Fibroblast of skin of right quadriceps (primary cell): ENCODE measurements at regions not wholly inside any gene's neighbourhood (a gene's known extent, or its start where the extent isn't known, plus 50 kb on each side); places are given as distances from the start of the nearest gene placed in this dataset.

Experiments
- DNase-seq: peaks from one replicate; pipeline ENCODE4 v3.0.0-alpha.2; 2013

DNA sequence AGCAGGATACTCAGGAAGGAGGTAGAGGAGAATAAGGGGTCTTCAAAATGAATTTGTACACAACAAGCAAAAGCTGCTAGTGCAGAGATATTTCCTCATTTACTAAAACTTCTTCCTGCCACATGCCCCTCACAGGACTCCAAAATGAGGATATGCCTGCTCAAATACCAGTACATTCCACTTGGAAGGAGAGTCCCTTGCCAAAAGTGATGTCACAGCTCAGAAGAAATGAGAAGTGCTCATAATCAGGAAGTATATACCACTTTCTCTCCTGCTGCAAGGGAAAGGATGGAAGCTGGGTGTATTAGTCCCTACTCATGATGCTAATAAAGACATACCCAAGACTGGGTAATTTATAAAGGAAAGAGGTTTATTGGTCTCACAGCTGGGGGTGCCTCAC is 87.7 kb upstream of the FSHR start:
- DNase-seq, result peak; percentile 68

DNA sequence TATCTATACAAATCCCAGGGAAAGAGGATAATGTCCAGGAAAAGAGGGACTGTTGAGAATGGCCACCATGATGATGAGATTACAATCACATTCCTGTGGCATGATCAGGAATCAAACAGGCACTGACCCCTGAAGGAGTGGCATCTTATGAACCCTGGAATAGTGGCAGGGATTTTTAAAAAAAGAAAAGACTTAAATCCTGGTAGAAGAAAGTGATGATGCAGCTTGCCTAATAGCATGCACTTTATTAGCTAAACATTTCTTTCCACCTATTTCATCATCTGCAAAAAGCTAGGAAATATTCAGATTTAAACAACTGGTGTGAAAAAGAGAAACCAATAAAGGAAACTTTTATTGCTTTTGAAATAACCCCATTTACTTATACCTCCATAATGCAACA is 87.2 kb upstream of the FSHR start:
- DNase-seq, result peak; percentile 63

DNA sequence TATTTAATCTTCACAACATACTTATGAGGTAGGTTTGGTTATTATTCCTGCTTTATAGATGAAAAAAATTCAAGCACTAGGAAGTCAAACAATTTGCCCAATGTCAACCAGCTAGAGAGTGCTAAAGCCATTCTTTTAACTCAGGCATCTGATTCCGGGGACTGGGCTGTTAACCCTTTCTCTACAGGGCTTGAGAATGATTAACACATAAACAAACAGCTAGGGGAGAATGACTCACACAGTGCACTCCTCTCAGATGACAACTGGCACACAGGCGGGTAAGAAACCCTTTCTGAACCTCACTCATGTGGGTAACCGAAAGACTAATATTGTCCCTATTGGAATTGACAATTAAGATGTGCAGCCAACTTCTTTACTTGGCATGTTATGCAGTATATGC is 86.3 kb upstream of the FSHR start:
- peak; percentile 46 for DNase-seq

DNA sequence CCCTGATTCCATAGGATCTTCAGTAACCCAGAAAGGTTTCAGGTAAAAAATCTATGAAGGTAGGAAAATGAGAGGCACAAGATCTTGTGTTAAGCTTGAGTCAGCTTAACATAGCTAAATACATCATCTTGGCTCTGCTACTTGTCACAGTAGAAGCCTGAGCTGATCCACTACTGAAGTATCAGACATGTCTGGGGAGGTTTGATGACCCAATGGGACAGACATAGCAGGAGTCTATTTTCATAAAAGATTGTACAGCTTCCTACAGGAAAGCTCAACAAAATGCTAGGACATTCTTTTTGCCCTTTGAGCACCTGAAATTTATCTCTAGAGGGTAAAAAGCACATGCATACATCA is 84.3 kb upstream of the FSHR start:
- no peak for DNase-seq

DNA sequence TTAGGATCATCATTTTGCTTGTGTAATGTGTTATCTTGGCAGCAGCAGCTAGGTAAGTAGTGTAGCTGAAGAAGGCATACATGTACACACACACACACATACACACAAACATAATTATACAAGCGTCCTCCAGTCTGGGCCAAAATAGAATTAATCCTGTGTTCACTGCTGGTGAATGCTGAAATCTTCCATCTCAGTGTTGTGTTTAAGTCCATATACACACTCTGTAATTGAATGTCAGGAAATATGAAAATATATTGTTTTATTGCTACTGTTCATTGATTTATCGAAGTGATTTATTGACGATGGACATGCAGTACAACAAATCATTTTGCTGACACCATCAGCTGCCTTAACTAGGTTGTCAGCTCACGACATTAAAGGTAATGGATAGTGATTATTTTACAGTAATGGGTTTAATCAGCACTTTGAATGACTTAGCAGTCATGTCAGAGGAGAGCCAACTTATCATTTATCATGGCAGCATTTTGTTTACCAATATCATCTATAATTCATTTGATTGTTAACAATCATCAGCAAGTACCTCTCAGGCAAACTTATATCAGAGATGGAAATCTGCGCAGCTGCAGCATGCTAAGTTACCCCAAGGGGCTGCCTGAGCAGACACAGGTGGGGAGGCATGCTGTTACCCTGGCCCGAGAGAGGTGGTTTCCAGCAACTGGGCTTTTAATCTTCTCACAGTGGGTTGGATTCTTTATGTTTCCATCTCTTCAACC is 83.7 kb upstream of the FSHR start:
- DNase-seq, result no peak

GRCh38 chr2:49236316-49236715 is 82.0 kb upstream of the FSHR start:
- no peak for DNase-seq

DNA sequence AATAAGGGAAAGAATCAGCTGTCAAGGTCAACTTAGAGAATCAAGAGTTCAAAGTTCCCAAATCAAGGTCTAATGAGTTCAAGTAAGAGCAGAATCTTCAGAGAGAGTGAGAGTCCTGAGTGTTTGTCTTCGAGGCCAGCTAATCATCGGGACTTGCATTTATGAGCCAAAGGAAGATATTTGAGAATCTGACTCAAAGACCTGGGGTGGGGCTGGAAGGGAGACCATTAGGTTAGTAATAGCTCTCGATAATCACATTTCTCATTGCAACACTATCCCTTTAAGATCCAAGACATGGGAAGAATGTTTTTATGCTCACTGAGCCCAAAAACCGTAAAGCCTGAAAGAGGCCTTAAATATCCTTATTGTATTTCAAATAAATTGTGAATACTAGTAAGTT is 72.0 kb upstream of the FSHR start:
- DNase-seq, result no peak

- peak; percentile 23 for DNase-seq
Measured at GRCh38 chr2:49225126-49225525, 70.8 kb upstream of the FSHR start.

DNA sequence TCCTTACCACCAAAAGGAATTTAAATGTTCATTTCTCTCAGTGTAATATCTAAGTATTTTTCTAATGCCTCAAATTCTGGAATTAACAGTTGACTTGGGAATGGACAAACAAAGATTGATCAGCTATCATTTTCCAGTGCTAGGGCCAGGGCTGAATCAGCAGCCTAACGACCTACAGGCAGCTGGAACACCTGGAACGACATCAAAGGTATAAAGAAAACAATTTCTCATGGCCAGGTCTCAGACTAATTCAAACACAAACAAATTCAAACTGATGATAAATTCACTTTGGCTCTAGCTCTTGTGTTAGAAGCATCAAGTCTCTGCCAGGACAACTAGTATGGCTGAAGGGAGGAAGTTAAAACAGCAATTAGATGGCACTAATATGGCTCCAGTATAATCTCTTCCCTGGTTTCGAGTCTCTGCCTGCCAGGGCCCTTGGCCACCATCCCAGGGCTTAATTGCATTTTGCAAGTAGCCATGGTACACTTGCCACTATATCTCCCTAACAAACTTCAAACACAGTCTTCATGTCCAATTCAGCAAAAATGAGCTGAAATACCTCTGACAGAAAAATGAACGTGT is 70.2 kb upstream of the FSHR start:
- DNase-seq, result no peak

DNA sequence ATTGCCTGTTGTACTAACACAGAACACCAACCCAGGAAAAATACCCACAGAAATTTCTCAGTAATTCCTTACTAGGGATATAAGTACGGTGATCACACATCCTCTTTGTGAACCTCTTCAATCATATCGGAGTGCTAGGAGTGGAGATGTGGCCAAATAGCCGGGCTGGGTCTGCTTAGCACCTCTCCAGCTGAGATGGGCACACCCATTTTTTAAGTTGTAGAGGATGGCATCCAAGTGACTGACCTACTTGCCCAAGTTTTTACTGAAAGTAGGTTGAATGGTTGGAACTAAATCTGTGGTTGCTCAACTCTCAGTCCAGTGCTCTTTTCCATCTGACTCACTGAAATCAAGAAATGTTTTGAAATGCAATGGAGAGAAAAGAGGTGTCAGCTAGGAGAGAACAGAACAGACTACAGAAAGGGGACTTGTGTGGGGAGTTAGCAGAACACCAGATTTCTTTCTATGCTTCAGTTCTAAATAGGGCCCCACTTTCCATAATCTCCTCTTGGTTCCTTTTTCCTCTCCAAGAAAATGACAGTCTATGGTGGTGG is 68.7 kb upstream of the FSHR start:
- no peak for DNase-seq

DNA sequence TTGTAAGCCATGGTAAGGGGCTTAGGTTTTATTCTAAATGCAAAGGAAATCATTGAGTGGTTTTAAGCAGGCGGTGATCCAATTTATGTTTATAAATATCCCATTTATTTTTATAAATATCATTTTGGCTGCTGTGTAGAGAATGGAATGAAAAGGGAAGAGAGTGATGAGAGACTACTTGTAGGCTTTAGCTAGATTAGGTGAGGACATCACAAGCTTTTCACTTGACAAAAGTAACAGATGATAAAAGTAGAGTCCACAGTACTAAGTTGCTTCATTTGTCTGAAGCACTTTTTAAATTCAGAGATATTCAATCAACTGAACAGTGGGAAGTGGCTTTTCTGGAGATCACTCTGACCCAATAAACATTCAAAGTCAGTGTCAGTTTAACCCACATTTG is 65.4 kb upstream of the FSHR start:
- no peak for DNase-seq

DNA sequence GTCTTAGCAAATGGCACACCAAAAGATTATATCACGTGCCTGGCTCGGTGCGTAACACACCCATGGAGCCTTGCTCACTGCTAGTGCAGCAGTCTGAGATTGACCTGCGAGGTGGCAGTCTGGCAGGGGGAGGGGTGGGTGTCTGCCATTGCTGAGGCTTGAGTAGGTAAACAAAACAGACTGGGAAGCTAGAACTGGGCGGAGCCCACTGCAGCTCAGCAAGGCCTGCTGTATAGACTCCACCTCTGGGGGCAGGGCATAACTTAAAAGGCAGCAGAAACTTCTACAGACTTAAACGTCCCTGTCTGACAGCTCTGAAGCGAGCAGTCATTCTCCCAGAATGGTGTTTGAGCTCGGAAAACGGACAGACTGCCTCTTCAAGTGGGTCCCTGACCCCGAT is 55.9 kb upstream of the FSHR start:
- no peak for DNase-seq

GRCh38 chr2:49207204-49207603 is 52.9 kb upstream of the FSHR start:
- no peak for DNase-seq
